ENCODE measurements at regions not wholly inside any gene's neighbourhood (a gene's known extent, or its start where the extent isn't known, plus 50 kb on each side); places are given as distances from the start of the nearest gene placed in this dataset.

DNA sequence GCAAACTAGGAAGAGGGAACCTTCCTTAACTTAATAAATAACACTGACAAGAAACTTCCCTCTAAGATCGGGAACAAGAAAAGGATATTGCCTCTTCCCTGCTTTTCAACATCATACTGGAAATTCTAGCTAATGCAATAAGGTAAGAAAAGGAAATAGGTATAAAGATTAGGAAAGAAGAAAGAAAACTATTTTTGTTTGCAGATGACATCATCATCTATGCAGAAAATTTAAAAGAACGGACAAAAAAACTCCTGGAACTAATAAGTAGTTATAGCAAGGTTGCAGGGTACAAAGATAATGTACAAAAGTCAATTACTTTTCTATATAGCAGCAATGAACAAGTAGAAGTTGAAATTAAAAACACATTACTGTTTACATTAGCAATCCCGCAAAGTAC is 164.8 kb downstream of the WDR11 start:
- ChIA-PET POLR2A (no interaction called here), CTCF (no interaction called here), RAD21 (ENCODE audit: unreplicated experiment) (no interaction called here), SMC1A (ENCODE audit: uncharacterized antibody, unreplicated experiment) (interaction anchor here (0.7 kb wide), 1 partner anchor 1768 kb away, joined by 3 read pairs; no protein-coding TSS in a partner anchor)
- DNase-seq (ENCODE audit: low read depth, low spot score) (no peak), FAIRE-seq (no peak), ATAC-seq (no peak)
- H3K27me3 ChIP-seq (replicated peaks in 1 of 2; ENCODE audit: control insufficient read depth in 2 of 2, insufficient read depth in 2 of 2, low read length in 1 of 2): no peaks in the 10 kb centered on the region
- no peak overlapping the region for H2AFZ ChIP-seq (ENCODE audit: control insufficient read depth, low read depth, low read length)
- intact Hi-C loops (cut with micrococcal nuclease; ENCODE audit: unreplicated experiment) (no loop called here), in situ Hi-C loops (cut with MboI) (no loop called here)
- 90% methylated on average over 3 of the region's 3 CpGs for WGBS (ENCODE audit: insufficient coverage, insufficient replicate concordance, low lambda C conversion rate, missing lambda C conversion rate)
- H3K4me2 ChIP-seq (ENCODE audit: control insufficient read depth, insufficient read depth): no peak overlapping the region
- no peak overlapping the region for H3K9ac ChIP-seq (ENCODE audit: control insufficient read depth, insufficient read depth, low read length)
- no TSS peak for BruUV-seq (replicated peaks)
- TF ChIP-seq NBN (IDR thresholded peaks at IDR 0.05): no peak
- no peak for TF ChIP-seq EGR1 (IDR thresholded peaks at IDR 0.05; ENCODE audit: borderline replicate concordance in 1 of 2, low read depth in 2 of 2, low read length in 2 of 2)
- no peak for TF ChIP-seq CHD4 (IDR thresholded peaks at IDR 0.05)
- no peak for TF ChIP-seq STAT3 (IDR thresholded peaks at IDR 0.05; ENCODE audit: low read depth, low read length)
- TF ChIP-seq, protein P1, sequence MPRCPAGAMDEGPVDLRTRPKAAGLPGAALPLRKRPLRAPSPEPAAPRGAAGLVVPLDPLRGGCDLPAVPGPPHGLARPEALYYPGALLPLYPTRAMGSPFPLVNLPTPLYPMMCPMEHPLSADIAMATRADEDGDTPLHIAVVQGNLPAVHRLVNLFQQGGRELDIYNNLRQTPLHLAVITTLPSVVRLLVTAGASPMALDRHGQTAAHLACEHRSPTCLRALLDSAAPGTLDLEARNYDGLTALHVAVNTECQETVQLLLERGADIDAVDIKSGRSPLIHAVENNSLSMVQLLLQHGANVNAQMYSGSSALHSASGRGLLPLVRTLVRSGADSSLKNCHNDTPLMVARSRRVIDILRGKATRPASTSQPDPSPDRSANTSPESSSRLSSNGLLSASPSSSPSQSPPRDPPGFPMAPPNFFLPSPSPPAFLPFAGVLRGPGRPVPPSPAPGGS (IDR thresholded peaks at IDR 0.05; ENCODE audit: borderline replicate concordance, insufficient read depth, low read depth, low read length, poor library complexity, severe bottlenecking): no peak
- no peak for TF ChIP-seq RCOR1 (conservative IDR thresholded peaks at IDR 0.05; ENCODE audit: low read depth, low read length)
- no peak for TF ChIP-seq POLR2AphosphoS2 (IDR thresholded peaks at IDR 0.05; ENCODE audit: low read depth, low read length)
- TF ChIP-seq SREBF1 (IDR thresholded peaks at IDR 0.05; ENCODE audit: low read length): no peak
- no peak for TF ChIP-seq MYB (IDR thresholded peaks at IDR 0.05; ENCODE audit: borderline replicate concordance, low read depth, low read length)
- TF ChIP-seq, protein P2, sequence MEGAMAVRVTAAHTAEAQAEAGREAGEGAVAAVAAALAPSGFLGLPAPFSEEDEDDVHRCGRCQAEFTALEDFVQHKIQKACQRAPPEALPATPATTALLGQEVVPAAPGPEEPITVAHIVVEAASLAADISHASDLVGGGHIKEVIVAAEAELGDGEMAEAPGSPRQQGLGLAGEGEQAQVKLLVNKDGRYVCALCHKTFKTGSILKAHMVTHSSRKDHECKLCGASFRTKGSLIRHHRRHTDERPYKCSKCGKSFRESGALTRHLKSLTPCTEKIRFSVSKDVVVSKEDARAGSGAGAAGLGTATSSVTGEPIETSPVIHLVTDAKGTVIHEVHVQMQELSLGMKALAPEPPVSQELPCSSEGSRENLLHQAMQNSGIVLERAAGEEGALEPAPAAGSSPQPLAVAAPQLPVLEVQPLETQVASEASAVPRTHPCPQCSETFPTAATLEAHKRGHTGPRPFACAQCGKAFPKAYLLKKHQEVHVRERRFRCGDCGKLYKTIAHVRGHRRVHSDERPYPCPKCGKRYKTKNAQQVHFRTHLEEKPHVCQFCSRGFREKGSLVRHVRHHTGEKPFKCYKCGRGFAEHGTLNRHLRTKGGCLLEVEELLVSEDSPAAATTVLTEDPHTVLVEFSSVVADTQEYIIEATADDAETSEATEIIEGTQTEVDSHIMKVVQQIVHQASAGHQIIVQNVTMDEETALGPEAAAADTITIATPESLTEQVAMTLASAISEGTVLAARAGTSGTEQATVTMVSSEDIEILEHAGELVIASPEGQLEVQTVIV (IDR thresholded peaks at IDR 0.05; ENCODE audit: borderline replicate concordance, partially characterized antibody): no peak
- H4K20me1 ChIP-seq (ENCODE audit: control insufficient read depth, insufficient read depth): no peaks in the 10 kb centered on the region
- H3K27ac ChIP-seq (ENCODE audit: control insufficient read depth, insufficient read depth): no peak overlapping the region
- no peaks in the 10 kb centered on the region for H3K4me1 ChIP-seq (ENCODE audit: control insufficient read depth, insufficient read depth, low read length)
- H3K79me2 ChIP-seq (ENCODE audit: control insufficient read depth, insufficient read depth, low read length): no peaks in the 10 kb centered on the region
- no peaks in the 10 kb centered on the region for H3K36me3 ChIP-seq (ENCODE audit: control insufficient read depth in 2 of 2, insufficient read depth in 2 of 2, low read length in 1 of 2)
- H3K9me3 ChIP-seq (replicated peaks; ENCODE audit: control insufficient read depth, insufficient read depth, low read length): no peaks in the 10 kb centered on the region
- no peak overlapping the region for H3K4me3 ChIP-seq

Measured in GM12878 (cell line).